Stimulated activated memory B cell treated with anti-CD40 and anti-IgM and Interleukin-4, amounts not matched to agents 10 μg/mL and 1 μg/mL and 100 μg/mL, for 72 hours (primary cell): ENCODE measurements at regions not wholly inside any gene's neighbourhood (a gene's known extent, or its start where the extent isn't known, plus 50 kb on each side); places are given as distances from the start of the nearest gene placed in this dataset.

Source experiments
- ATAC-seq: fragments of 150-1000 bp; cut with Tn5 transposase; 2 replicates; pipeline ENCODE4 v1.10.0; 2021
- H3K27ac Mint-ChIP-seq: one replicate; pipeline ENCODE4 v1.8.0; 2022; ENCODE audit warnings: mild to moderate bottlenecking, mixed read lengths
- H3K27me3 Mint-ChIP-seq: one replicate; pipeline ENCODE4 v1.8.0; 2022; ENCODE audit warnings: mixed read lengths
- H3K36me3 Mint-ChIP-seq: one replicate; pipeline ENCODE4 v1.8.0; 2022; ENCODE audit warnings: mixed read lengths
- H3K4me1 Mint-ChIP-seq: one replicate; pipeline ENCODE4 v1.8.0; 2022; ENCODE audit warnings: mixed read lengths
- H3K4me3 Mint-ChIP-seq: one replicate; pipeline ENCODE4 v1.8.0; 2022; ENCODE audit warnings: mild to moderate bottlenecking, moderate library complexity, mixed read lengths
- H3K9me3 Mint-ChIP-seq: one replicate; pipeline ENCODE4 v1.8.0; 2022; ENCODE audit warnings: mixed read lengths

DNA sequence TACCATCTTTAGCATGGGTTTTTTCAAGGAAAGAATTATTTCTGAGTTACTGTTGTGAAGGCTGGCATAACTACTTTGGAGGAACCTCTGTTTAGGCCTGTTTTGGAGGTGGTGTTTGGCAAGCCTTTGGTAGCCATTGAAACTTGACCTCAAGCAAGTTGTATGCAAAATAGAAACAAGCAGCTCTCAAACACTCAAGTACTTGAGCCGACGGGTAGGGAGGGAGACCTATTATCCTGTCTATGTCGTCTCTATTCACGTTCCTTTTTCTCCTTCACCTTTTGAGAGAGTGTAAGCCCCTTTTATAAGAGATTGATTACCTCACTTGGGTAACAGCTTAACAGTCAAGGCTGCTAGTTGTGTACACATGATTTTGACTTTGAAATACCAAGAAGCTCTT lies 878.3 kb upstream of the CXADR start:
- Mint-ChIP-seq H3K4me1 (no peaks in the 10 kb centered on the region), H3K27me3 (no peaks in the 10 kb centered on the region), H3K9me3 (peaks cover 3% of the 10 kb centered on the region), H3K4me3 (no peak overlapping the region), H3K36me3 (no peaks in the 10 kb centered on the region), H3K27ac (no peak overlapping the region)
- no peak for ATAC-seq

DNA sequence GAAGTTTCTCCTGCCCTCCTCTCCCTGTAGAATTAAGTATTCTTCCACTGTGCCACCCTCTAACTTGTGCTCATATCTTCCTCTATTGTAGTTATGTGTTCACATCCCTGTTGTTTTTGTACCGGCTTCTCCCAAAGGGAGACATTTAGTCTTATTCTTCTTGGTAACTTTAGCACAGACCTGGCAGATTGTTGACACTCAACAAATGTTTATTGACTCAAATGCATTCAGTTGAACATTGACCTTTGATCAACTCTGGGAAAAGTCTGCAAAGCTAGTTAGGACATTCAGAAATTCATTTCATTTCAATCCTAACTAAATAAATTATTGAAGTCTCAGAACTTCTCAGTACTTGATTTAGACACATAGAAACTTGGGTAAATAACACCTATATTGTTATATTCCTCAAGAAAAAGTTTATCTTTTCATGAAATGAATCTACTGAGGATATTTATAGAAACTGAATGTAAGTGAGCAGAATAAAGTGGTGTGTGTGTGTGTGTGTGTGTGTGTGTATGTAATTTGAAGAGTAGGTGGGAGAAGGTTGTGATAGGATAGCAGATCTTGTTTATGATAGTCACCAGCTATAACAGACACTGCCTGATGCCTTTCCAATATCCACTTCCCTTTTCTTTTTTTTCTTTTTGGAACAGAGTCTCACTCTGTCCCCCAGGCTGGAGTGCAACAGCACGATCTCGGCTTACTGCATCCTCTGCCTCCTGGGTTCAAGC lies 872.4 kb upstream of the CXADR start:
- H3K27me3 Mint-ChIP-seq = no peaks in the 10 kb centered on the region
- H3K27ac Mint-ChIP-seq = no peak overlapping the region
- no peak overlapping the region for H3K4me3 Mint-ChIP-seq
- no peaks in the 10 kb centered on the region for H3K36me3 Mint-ChIP-seq
- H3K4me1 Mint-ChIP-seq = no peaks in the 10 kb centered on the region
- ATAC-seq = no peak
- peaks cover 2% of the 10 kb centered on the region for H3K9me3 Mint-ChIP-seq

DNA sequence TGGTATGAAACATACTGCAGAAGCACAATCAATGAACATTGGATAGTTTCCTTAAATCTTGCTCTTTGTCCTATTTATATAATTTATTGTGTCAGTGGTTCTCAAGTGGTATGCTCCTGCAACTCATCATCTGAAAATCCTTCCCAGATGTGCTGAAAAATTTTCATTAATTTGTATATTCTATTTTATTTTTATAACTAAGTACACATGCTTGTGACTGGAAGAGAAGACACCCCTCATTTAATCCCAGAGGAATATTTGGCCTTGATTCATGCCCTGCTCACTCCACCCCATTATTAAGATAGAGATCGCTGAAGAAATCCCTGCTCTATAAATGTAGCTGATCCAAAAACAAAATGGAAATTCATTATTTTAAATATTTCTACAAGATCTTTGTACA lies 870.5 kb upstream of the CXADR start:
- no peak for ATAC-seq
- H3K36me3 Mint-ChIP-seq = no peaks in the 10 kb centered on the region
- H3K27me3 Mint-ChIP-seq = no peaks in the 10 kb centered on the region
- H3K4me3 Mint-ChIP-seq = no peak overlapping the region
- H3K4me1 Mint-ChIP-seq = no peaks in the 10 kb centered on the region
- no peak overlapping the region for H3K27ac Mint-ChIP-seq
- H3K9me3 Mint-ChIP-seq = peaks cover 2% of the 10 kb centered on the region

DNA sequence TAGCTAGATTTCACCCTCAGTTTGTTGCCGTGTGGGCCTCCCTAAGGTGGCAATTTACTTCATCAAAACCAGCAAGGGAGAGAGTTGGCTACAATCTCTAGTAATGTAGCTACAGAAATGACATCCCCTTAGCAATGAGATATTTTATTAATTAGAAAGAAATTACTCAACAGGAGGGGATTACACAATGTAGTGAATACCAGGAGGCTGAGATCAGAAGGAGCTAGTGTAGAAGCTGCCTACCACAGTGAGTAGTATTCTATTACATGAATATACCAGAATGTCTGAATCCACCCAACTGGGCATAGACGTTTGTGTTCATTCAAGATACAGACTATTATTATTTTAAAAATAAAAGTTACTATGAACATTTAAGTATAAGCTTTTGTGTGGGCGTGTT lies 868.2 kb upstream of the CXADR start:
- Mint-ChIP-seq H3K4me1 (no peaks in the 10 kb centered on the region), H3K27ac (no peak overlapping the region), H3K36me3 (no peaks in the 10 kb centered on the region), H3K9me3 (peaks cover 6% of the 10 kb centered on the region), H3K4me3 (no peak overlapping the region), H3K27me3 (no peaks in the 10 kb centered on the region)
- ATAC-seq = no peak

DNA sequence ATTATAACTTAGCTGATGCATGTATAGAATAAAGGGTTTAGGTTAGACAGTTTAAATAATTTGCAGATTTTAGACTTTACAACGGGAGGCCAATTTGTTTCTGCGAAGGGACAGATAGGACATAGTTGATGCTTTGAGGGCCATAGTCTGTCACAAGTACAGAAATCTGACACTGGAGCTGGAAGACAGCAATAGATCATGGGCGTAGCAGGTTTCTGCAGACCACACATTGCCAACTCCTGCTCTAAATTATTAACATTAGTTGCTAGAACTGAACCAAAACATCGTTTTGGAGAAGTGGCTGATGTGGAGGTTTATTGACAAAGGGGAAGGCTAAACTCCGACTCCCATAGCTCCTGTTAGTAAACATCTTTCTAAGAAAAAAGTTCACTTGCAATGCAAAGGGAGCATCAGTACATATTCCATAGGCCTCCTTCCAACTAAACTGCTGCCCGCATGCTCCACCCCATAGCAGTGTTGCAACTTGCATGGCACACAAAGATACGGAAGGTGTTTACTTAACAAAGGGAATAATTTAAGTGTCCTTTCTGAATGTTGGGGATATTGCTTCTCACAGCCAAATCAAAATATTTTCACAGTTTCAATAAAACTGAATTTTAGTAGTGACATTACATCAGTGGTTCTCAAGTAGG lies 862.0 kb upstream of the CXADR start:
- H3K27ac Mint-ChIP-seq = no peak overlapping the region
- no peak overlapping the region for H3K4me3 Mint-ChIP-seq
- no peak for ATAC-seq
- no peaks in the 10 kb centered on the region for H3K27me3 Mint-ChIP-seq
- H3K4me1 Mint-ChIP-seq = no peaks in the 10 kb centered on the region
- H3K36me3 Mint-ChIP-seq = no peaks in the 10 kb centered on the region
- H3K9me3 Mint-ChIP-seq = peaks cover 3% of the 10 kb centered on the region

DNA sequence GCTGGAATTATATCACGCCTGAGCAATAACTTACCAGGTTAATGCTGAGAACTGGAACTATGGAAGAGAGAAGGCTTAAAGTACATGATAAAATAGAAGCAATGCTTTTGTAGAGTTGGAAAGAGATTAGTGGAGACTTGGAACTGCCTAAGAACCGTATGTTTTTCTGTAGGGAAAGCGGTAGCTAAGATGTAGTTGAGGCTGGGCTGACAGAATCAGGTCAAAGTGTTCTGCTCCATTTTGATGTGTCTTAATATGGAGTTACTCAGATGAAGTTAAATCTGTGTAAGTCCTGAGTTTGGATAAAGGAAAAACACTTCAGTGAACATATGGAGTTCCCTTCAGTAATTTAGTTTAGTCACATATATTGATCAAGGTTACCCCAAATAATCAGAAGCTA lies 860.9 kb upstream of the CXADR start:
- Mint-ChIP-seq H3K4me3 (no peak overlapping the region), H3K9me3 (peaks cover 3% of the 10 kb centered on the region), H3K27ac (no peak overlapping the region), H3K27me3 (no peaks in the 10 kb centered on the region), H3K4me1 (no peaks in the 10 kb centered on the region), H3K36me3 (no peaks in the 10 kb centered on the region)
- ATAC-seq = no peak

DNA sequence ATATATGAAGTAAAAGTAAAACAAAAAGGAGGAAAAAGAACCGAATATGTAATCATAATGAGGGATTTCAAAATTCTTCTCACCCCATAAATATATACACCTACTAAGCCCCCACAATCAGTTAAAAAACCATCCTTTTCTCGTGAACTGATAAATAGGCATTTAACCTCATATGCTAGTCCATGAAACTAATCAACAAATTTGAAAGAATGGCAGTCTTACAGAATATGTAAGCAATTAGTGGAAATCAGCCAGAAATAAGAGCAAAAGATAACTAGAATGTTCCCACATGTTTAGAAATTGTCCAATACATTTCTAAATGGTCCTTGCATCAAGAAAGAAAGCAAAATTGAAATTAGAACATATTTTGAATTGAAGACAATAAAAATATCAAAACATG lies 849.4 kb upstream of the CXADR start:
- Mint-ChIP-seq H3K9me3 (no peaks in the 10 kb centered on the region), H3K4me1 (no peaks in the 10 kb centered on the region), H3K4me3 (no peak overlapping the region), H3K27ac (no peak overlapping the region), H3K36me3 (no peaks in the 10 kb centered on the region), H3K27me3 (no peaks in the 10 kb centered on the region)
- no peak for ATAC-seq

DNA sequence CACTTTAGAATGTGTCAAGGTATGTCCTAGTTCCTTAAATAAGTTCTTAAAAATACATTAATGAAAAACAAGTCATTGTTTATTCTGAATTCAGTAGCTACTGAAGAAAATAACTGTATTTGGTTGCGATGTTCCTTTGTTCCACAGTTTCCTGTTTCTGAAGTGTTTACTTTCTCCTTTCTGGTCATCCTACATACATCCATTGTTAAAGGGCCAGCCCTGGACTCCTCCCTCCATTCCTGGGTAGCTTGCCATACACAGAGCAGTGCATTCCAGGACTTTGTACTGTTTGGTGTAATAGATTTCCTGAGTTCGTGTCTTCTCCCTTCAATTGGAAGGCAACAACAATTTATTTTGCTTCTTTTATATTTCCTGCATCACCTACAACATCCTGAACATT lies 845.4 kb upstream of the CXADR start:
- no peaks in the 10 kb centered on the region for H3K27me3 Mint-ChIP-seq
- no peak for ATAC-seq
- H3K4me1 Mint-ChIP-seq = no peaks in the 10 kb centered on the region
- H3K36me3 Mint-ChIP-seq = no peaks in the 10 kb centered on the region
- no peak overlapping the region for H3K4me3 Mint-ChIP-seq
- no peaks in the 10 kb centered on the region for H3K9me3 Mint-ChIP-seq
- no peak overlapping the region for H3K27ac Mint-ChIP-seq

DNA sequence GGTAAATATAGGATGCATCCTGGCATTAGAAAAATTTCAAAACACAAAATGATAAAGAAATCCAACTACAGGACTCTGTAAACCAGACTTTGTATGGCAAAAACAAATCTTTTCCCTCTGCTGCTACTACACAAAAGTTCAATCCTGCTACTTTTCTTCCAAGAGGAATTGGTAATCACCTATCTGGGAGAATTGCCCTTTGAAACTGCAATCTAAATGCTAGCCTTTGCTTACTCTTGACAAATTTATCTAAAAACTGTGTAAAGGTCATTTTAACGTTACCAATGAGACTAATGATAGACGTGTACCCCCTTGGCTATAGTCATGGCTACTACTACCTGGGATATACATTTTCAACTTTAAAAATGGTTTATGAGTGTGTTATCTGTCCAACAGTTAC lies 837.9 kb upstream of the CXADR start:
- Mint-ChIP-seq H3K4me3 (no peak overlapping the region), H3K27me3 (no peaks in the 10 kb centered on the region), H3K4me1 (no peaks in the 10 kb centered on the region), H3K27ac (no peak overlapping the region), H3K9me3 (no peaks in the 10 kb centered on the region), H3K36me3 (no peaks in the 10 kb centered on the region)
- ATAC-seq = no peak

DNA sequence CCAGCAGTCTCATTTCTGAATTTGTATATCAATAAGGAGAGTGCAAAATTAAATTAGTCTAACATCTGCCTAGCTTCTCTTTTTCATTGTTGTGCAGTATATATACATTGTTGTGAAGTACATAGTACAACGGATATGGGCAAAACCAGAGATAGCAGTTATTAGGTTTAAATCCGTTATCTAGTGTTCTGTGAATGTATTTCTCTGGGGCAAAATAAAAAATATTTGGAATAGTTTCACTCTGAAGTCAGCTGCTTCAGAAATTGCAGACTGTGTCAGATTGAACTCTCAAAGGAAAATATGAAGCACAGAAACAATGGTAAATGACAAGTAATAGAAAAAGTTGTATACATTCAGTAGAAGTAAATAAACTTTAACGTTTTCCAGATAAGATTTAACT lies 836.5 kb upstream of the CXADR start:
- Mint-ChIP-seq H3K4me3 (no peak overlapping the region), H3K27me3 (no peaks in the 10 kb centered on the region), H3K27ac (no peak overlapping the region), H3K9me3 (no peaks in the 10 kb centered on the region), H3K4me1 (no peaks in the 10 kb centered on the region), H3K36me3 (no peaks in the 10 kb centered on the region)
- no peak for ATAC-seq

DNA sequence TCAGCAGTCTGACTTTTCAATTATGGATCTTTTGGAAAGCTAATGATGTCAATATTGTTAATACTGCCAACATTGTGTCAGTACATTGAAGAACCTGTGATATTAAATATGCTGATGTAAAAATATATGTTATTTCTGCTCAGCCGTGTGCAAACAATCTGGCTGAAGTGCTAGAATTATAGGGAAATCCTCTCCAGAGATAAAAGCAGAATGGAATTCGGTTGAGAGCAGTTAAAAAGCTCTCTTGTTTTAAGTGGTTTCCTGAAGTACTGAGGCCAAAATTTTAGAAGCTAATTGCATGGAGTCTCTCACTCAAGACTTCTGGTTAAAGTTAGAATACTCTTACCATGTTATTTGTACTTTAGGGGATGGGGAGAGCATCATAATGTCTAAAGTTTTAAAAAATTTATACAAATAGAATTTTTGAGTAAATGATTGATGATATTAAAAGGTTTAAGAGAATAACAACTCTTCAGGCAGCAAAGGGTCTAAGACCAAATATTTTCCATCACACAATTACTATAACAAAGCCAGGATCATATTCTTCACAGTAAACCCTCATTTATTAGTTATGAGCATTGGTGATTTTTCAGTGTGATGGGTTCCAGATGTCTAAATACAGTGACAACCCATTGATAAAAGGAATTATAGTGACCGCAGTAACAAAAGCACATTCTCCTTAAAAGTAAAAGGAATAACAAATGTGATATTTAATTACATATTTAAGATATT lies 834.2 kb upstream of the CXADR start:
- Mint-ChIP-seq H3K9me3 (peaks cover 4% of the 10 kb centered on the region), H3K27ac (no peak overlapping the region), H3K4me1 (no peaks in the 10 kb centered on the region), H3K27me3 (no peaks in the 10 kb centered on the region), H3K36me3 (no peaks in the 10 kb centered on the region), H3K4me3 (no peak overlapping the region)
- no peak for ATAC-seq

DNA sequence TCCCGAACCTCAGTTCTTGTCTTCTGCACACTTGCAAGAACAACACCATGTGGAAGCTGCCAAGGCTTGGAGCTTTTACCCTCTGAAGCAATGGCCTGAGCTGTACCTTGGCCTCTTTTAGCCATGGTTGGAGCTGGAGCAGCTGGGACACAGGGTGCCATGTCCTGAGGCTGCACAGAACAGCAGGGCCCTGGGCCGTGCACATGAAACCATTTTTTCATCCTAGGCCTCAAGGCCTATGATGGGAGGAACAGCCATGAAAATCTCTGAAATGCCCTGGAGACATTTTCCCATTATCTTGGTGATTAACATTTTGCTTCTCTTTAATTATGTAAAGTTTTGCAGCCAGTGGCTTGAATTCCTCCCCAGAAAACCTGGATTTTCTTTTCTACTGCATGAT lies 817.8 kb upstream of the CXADR start:
- Mint-ChIP-seq H3K36me3 (no peaks in the 10 kb centered on the region), H3K9me3 (peaks cover 14% of the 10 kb centered on the region), H3K4me1 (no peaks in the 10 kb centered on the region), H3K4me3 (no peak overlapping the region), H3K27ac (no peak overlapping the region), H3K27me3 (no peaks in the 10 kb centered on the region)
- ATAC-seq = no peak

DNA sequence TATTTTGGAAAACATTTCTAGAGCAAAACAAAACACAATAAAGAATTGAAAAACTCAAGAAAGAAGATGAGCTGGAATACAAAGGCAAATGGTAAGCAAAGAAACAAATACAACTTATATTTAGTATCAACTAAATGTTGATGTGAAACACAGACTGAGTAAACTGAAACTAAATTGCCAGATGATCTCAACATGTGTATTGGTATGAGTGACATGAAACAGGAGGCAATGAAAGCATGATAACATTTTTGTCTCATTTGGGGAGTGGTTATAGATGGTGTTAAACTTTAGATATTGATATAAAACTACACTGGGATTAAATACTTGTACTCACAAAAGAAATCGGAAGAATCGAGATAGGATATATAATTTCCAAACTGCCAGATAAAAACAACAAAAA lies 805.6 kb upstream of the CXADR start:
- H3K4me1 Mint-ChIP-seq = no peaks in the 10 kb centered on the region
- no peaks in the 10 kb centered on the region for H3K36me3 Mint-ChIP-seq
- no peak overlapping the region for H3K4me3 Mint-ChIP-seq

DNA sequence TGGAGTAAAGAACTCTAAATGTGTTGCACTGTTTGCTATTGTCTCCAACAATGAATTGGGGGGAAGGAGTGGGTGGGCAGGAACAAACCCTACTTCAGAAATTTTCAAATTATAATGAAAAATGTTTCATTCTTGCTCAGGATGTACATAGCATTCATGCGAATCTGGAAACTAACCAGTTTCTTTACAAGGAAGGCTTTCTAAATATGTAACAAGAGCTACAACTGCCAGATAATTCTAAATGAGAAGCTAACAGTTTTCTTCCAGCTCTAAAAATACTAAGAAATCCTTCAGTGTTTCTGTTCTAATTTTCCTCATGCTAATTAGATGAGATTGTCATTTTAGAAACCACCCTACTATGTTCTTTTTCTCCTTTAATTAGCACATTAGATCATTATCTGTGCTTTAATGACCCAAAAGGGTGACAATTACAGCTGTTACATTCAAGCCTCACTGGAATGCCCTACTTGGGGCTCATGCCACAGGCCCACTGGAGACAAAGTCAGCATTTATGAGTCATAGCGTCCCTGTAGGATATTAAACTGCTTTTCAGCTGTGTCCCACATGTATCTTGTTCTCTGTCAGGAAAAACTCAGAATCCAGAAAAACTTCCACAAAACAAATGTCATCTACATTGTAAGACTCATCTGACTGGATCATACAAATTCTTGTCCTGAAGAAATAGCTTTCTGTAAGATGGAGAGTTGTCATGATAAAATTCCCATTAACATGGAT lies 804.6 kb upstream of the CXADR start:
- Mint-ChIP-seq H3K9me3 (peaks cover 4% of the 10 kb centered on the region), H3K27me3 (no peaks in the 10 kb centered on the region), H3K27ac (no peak overlapping the region), H3K4me3 (no peak overlapping the region), H3K4me1 (no peaks in the 10 kb centered on the region), H3K36me3 (no peaks in the 10 kb centered on the region)
- no peak for ATAC-seq

More for the DNA sequence above, 805.6 kb upstream of the CXADR start:
- Mint-ChIP-seq H3K27ac (no peak overlapping the region), H3K9me3 (peaks cover 4% of the 10 kb centered on the region), H3K27me3 (no peaks in the 10 kb centered on the region)
- ATAC-seq = no peak

DNA sequence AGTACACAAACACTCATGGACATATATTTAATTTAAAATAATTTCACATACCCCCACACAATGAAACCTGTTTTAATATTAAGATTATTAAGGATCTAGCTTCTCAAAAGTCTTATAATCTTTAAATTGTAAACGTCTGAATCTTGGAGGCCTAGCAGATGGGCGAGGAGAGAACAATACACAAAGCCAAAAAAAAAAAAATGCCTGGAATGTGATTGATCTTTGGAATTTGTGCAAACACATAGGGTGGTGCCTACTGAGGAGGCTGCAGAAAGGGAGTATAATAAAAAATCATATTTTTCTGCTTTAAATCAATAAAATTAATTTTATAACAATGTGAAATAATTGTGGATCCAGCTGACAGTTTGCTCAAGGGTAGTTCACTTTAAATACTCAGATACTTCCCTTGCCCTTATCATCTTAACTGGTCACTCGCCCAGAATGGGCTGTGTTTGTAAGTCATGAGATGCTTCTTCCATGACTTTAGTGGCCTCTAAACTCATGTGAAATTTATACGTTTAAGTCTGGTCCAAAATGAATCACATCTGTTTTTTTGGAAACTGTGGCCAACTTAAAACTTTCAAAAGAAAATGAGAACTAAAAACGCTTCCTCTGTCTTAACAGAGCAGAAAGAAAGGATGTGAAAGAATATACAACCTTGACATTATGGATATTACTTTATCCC lies 802.8 kb upstream of the CXADR start:
- H3K4me1 Mint-ChIP-seq = no peaks in the 10 kb centered on the region
- no peaks in the 10 kb centered on the region for H3K27me3 Mint-ChIP-seq
- H3K4me3 Mint-ChIP-seq = no peak overlapping the region
- H3K9me3 Mint-ChIP-seq = peaks cover 6% of the 10 kb centered on the region
- ATAC-seq = no peak
- no peak overlapping the region for H3K27ac Mint-ChIP-seq
- H3K36me3 Mint-ChIP-seq = no peaks in the 10 kb centered on the region
